MM.1S (cell line): ENCODE measurements at regions not wholly inside any gene's neighbourhood (a gene's known extent, or its start where the extent isn't known, plus 50 kb on each side); places are given as distances from the start of the nearest gene placed in this dataset.

Experiments used
- CTCF ChIP-seq: fragments of 300-600 bp; sonication (generic); IDR thresholded peaks from 2 replicates; pipeline ENCODE4 v1.5.1; 2016; ENCODE audit warnings: antibody characterized with exemption, low read length, mixed read lengths
- EZH2 ChIP-seq: fragments of 300-600 bp; sonication (generic); optimal IDR thresholded peaks from 2 replicates; pipeline ENCODE3; 2017; ENCODE audit warnings: low read depth, mild to moderate bottlenecking, antibody characterized with exemption, low read length, mixed read lengths

- TF ChIP-seq CTCF (no peak), EZH2 (no peak)
These were observed 177.2 kb upstream of the TLE3 start for GRCh38 chr15:70274908-70275307.
